ENCODE measurements at regions not wholly inside any gene's neighbourhood (a gene's known extent, or its start where the extent isn't known, plus 50 kb on each side); places are given as distances from the start of the nearest gene placed in this dataset.

DNA sequence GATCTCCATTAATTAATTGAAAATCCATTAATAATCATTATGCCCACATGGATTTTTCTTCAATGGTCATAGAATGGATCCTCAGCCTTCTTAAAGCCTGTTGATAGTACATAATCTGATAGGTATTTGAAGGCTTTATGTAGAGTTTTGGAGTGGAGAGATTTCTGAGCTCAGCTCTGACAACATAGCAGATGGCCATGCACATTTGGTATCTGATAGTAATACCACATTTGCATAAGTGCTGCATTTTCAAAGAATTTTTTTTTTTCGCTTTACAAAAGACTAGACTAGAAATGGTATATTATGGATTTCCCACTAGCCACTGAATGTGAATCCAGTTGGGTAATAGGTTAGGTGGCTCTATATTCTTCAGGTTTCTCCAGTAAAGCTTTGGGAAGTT lies 440.6 kb downstream of the FGF13 start:
- TF ChIP-seq, protein P1, sequence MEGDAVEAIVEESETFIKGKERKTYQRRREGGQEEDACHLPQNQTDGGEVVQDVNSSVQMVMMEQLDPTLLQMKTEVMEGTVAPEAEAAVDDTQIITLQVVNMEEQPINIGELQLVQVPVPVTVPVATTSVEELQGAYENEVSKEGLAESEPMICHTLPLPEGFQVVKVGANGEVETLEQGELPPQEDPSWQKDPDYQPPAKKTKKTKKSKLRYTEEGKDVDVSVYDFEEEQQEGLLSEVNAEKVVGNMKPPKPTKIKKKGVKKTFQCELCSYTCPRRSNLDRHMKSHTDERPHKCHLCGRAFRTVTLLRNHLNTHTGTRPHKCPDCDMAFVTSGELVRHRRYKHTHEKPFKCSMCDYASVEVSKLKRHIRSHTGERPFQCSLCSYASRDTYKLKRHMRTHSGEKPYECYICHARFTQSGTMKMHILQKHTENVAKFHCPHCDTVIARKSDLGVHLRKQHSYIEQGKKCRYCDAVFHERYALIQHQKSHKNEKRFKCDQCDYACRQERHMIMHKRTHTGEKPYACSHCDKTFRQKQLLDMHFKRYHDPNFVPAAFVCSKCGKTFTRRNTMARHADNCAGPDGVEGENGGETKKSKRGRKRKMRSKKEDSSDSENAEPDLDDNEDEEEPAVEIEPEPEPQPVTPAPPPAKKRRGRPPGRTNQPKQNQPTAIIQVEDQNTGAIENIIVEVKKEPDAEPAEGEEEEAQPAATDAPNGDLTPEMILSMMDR (IDR thresholded peaks at IDR 0.05; ENCODE audit: low read depth, low read length) = no peak
- no peak for TF ChIP-seq EZH2phosphoT487 (IDR thresholded peaks at IDR 0.05; ENCODE audit: low read depth)
